ENCODE measurements at regions not wholly inside any gene's neighbourhood (a gene's known extent, or its start where the extent isn't known, plus 50 kb on each side); places are given as distances from the start of the nearest gene placed in this dataset.

DNA sequence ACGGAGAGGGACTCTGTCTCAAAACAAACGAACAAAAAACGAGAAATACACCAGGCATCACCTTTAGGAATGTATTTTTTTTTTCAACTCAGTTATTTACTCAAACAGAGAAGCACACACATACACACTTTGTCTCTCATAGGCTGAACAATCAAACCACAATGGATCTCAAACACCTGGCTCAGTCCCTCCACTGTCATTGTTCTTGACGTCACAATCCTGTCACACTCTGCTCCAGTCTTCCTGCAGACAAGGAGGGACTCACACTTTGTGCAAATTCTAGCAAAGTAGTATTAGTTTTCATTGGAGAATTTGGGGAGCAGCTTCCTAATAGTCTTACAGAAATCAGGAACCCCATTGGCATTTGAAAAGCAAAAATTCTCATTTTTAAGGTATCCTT lies 727.8 kb downstream of the BCL11B start:
- TF ChIP-seq POLR2AphosphoS5 (IDR thresholded peaks at IDR 0.05; ENCODE audit: low read depth): no peak
- no peak for TF ChIP-seq GABPA (IDR thresholded peaks at IDR 0.05; ENCODE audit: low read depth)
- no peaks in the 10 kb centered on the region for H3K27me3 ChIP-seq (ENCODE audit: insufficient read depth, poor library complexity, severe bottlenecking)
- no peak for DNase-seq (ENCODE audit: low read depth in 1 of 2, low spot score in 1 of 2)
- H3K4me3 ChIP-seq (replicated peaks; ENCODE audit: insufficient read depth, low read length): no peak overlapping the region
- no peak overlapping the region for H3K27ac ChIP-seq (replicated peaks)

DNA sequence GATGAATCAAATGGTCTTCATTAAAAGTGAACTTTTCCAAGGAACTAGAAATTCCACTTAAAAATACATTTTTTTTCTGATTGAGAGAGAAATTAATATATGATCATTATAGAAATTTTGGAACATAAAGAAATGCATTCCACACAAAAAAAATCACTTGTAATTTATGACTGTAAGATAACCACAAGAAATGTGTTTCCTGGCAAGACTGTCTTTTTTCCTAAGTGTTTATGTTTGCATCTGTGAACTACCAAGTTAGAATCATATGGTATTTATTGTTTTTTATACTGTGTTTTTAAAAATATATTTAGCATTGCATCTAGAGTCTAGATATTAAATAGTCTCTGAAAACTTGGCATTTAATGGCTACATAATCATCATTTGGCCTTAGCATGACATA lies 726.8 kb downstream of the BCL11B start:
- DNase-seq (ENCODE audit: low read depth in 1 of 2, low spot score in 1 of 2): no peak
- no peak overlapping the region for H3K27ac ChIP-seq (replicated peaks)
- H3K27me3 ChIP-seq (ENCODE audit: insufficient read depth, poor library complexity, severe bottlenecking): no peaks in the 10 kb centered on the region
- H3K4me3 ChIP-seq (replicated peaks; ENCODE audit: insufficient read depth, low read length): no peak overlapping the region
- TF ChIP-seq, protein P1, sequence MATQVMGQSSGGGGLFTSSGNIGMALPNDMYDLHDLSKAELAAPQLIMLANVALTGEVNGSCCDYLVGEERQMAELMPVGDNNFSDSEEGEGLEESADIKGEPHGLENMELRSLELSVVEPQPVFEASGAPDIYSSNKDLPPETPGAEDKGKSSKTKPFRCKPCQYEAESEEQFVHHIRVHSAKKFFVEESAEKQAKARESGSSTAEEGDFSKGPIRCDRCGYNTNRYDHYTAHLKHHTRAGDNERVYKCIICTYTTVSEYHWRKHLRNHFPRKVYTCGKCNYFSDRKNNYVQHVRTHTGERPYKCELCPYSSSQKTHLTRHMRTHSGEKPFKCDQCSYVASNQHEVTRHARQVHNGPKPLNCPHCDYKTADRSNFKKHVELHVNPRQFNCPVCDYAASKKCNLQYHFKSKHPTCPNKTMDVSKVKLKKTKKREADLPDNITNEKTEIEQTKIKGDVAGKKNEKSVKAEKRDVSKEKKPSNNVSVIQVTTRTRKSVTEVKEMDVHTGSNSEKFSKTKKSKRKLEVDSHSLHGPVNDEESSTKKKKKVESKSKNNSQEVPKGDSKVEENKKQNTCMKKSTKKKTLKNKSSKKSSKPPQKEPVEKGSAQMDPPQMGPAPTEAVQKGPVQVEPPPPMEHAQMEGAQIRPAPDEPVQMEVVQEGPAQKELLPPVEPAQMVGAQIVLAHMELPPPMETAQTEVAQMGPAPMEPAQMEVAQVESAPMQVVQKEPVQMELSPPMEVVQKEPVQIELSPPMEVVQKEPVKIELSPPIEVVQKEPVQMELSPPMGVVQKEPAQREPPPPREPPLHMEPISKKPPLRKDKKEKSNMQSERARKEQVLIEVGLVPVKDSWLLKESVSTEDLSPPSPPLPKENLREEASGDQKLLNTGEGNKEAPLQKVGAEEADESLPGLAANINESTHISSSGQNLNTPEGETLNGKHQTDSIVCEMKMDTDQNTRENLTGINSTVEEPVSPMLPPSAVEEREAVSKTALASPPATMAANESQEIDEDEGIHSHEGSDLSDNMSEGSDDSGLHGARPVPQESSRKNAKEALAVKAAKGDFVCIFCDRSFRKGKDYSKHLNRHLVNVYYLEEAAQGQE (IDR thresholded peaks at IDR 0.05; ENCODE audit: insufficient replicate concordance, low read depth): no peak
- TF ChIP-seq POLR2AphosphoS5 (IDR thresholded peaks at IDR 0.05; ENCODE audit: low read depth) (no peak), SPI1 (IDR thresholded peaks at IDR 0.05; ENCODE audit: borderline replicate concordance, low read depth) (no peak), GABPA (IDR thresholded peaks at IDR 0.05; ENCODE audit: low read depth) (no peak)
- TF ChIP-seq, protein P2, sequence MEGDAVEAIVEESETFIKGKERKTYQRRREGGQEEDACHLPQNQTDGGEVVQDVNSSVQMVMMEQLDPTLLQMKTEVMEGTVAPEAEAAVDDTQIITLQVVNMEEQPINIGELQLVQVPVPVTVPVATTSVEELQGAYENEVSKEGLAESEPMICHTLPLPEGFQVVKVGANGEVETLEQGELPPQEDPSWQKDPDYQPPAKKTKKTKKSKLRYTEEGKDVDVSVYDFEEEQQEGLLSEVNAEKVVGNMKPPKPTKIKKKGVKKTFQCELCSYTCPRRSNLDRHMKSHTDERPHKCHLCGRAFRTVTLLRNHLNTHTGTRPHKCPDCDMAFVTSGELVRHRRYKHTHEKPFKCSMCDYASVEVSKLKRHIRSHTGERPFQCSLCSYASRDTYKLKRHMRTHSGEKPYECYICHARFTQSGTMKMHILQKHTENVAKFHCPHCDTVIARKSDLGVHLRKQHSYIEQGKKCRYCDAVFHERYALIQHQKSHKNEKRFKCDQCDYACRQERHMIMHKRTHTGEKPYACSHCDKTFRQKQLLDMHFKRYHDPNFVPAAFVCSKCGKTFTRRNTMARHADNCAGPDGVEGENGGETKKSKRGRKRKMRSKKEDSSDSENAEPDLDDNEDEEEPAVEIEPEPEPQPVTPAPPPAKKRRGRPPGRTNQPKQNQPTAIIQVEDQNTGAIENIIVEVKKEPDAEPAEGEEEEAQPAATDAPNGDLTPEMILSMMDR (IDR thresholded peaks at IDR 0.05; ENCODE audit: insufficient read depth, low read length): no peak

DNA sequence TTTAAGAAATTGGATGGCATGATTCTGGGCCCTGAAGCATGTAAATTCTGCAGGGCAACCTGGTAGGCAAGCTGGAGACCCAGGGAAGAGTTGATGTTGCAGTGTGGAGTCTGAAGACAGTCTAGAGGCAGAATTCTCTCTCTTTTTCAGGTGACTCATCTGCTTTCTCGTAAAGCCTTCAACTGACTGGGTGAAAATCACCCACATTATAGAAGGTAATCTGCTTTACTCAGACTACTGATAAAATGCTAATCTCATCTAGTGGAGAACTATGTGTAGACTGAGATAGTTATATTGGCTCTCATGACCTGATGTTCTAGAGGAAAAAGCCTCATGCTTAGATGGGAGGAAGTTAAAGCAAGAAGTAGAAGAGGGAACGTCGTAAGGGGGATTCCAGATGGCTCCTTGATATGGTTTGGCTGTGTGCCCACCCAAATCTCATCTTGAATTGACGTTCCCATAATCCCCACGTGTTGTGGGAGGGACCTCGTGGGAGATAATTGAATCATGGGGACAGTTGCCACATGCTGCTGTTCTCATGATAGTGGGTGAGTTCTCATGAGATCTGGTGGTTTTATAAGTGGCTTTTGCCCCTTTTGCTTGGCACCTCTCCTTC lies 723.8 kb downstream of the BCL11B start:
- no peaks in the 10 kb centered on the region for H3K27me3 ChIP-seq (ENCODE audit: insufficient read depth, poor library complexity, severe bottlenecking)
- no peak overlapping the region for H3K27ac ChIP-seq (replicated peaks)
- no peak overlapping the region for H3K4me3 ChIP-seq (replicated peaks; ENCODE audit: insufficient read depth, low read length)
- no peak for DNase-seq (ENCODE audit: low read depth in 1 of 2, low spot score in 1 of 2)
- TF ChIP-seq GABPA (IDR thresholded peaks at IDR 0.05; ENCODE audit: low read depth) (no peak), POLR2AphosphoS5 (IDR thresholded peaks at IDR 0.05; ENCODE audit: low read depth) (no peak), SPI1 (IDR thresholded peaks at IDR 0.05; ENCODE audit: borderline replicate concordance, low read depth) (no peak)
- TF ChIP-seq, protein P1 (IDR thresholded peaks at IDR 0.05; ENCODE audit: insufficient replicate concordance, low read depth): no peak
- TF ChIP-seq, protein P2 (IDR thresholded peaks at IDR 0.05; ENCODE audit: insufficient read depth, low read length): no peak

DNA sequence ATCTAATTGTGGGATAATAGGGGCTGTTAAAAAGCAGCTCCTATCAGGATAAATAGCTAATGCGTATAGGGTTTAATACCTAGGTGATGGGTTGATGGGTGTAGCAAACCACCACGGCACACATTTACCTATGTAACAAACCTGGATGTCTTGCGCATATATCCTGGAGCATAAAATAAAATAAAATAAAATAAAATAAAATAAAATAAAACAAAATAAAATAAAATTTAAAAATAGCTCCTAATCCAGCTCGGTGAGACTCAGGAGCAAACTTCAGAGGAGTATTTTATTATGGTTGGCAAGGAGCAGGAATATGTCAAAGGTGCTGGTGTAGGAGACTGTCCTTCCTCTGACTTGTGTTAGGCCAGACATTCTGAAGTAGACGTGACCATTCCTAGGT lies 721.0 kb downstream of the BCL11B start:
- Histone ChIP-seq H3K27me3 (ENCODE audit: insufficient read depth, poor library complexity, severe bottlenecking) (no peaks in the 10 kb centered on the region), H3K4me3 (replicated peaks; ENCODE audit: insufficient read depth, low read length) (no peak overlapping the region)
- TF ChIP-seq, protein P2 (IDR thresholded peaks at IDR 0.05; ENCODE audit: insufficient read depth, low read length): no peak
- TF ChIP-seq POLR2AphosphoS5 (IDR thresholded peaks at IDR 0.05; ENCODE audit: low read depth) (no peak), SPI1 (IDR thresholded peaks at IDR 0.05; ENCODE audit: borderline replicate concordance, low read depth) (no peak), GABPA (IDR thresholded peaks at IDR 0.05; ENCODE audit: low read depth) (no peak)
- TF ChIP-seq, protein P1 (IDR thresholded peaks at IDR 0.05; ENCODE audit: insufficient replicate concordance, low read depth): no peak

More for the DNA sequence above, 721.0 kb downstream of the BCL11B start:
- no peak overlapping the region for H3K27ac ChIP-seq (replicated peaks)
- no peak for DNase-seq (ENCODE audit: low read depth in 1 of 2, low spot score in 1 of 2)
